ENCODE measurements at regions not wholly inside any gene's neighbourhood (a gene's known extent, or its start where the extent isn't known, plus 50 kb on each side); places are given as distances from the start of the nearest gene placed in this dataset.
A peak's percentile ranks its signal among the peaks of the same experiment; 100 is the strongest.
"Not testable (repeated sequence)": the region's sequence is repeated elsewhere in the genome, so short reads cannot be mapped to it uniquely, and the experiment has no call there.

DNA sequence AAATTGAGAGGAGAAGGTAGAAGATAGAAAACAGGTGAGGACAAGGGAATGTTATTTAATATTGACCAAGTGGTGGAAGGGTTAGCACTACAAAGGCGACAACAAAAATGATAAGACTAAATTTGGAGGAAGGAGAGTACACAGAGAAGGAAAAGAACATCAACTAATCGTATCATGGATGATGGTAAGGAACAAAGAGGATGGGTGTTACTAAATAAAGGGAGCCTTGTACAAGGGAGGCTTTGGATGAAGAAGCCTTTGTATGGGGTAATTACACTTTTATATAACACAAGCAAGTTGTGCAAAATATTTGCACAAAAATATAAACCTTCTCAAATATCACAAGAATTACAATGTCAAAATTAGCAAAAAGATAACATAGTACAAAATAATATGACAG lies 125.7 kb downstream of the ZNF608 start:
- no peak for DNase-seq (ENCODE audit: low spot score)

DNA sequence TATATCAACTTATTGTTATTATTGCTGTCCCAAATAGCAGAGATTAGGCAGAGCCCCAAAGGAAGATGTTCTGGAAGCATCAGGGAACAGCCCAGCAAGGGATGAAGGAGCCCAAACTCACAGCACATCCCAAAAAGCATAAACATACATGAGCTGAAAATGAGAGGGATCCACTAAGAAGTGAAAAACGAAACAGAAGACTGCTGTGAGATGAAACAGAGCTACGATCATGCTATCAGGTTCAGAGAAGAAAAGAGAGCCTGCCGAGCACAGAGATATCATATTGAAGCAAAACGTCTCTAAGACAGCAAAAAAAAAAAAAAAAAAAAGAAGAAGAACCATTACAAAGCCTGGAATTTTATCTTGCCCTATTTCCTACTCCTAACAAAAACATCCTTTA lies 127.3 kb downstream of the ZNF608 start:
- no peak for DNase-seq (ENCODE audit: low spot score)

DNA sequence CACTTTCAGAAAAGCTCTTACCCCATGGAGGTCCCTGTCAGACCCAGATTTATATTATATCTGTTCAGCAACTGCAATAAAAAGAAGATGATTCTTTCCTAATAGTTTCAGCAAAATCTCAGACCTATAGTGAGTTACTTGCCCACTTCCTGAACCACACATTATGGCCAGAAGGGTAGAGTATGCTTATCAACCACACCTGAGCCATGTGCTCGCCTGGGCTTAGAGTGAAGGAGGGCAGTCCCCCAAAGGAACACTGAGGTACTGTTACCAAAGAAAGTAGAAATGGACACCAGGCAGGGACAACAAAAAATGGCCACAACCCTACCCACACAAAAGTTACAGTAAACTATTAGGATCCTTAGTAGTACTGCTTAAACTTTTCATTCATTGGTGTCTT lies 128.7 kb downstream of the ZNF608 start:
- no peak for DNase-seq (ENCODE audit: low spot score)

DNA sequence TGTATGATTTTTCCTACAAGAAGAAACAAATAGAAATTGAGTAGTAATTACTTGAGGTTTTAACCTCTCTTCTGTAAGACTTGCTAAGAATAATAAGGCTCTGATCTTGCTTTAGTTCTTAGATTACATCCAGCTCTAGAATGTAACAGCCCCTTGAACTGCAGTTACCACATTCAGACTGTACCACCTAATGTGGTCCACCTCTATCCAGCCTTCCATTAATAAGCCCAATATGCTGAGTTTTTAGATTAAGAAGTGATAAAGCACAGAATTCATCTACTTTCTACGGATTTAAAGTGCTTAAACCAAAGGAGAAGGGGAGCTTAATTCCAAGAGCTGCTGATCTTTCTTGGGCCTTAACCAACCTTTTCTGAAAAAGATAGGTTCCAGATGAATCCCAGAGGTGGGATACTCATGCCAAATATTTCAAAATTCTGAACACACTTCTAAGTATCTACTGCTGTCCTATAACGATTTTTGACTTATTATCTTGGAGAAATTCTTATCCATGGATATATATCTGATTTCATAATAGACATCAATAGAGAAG lies 131.5 kb downstream of the ZNF608 start:
- no peak for DNase-seq (ENCODE audit: low spot score)

DNA sequence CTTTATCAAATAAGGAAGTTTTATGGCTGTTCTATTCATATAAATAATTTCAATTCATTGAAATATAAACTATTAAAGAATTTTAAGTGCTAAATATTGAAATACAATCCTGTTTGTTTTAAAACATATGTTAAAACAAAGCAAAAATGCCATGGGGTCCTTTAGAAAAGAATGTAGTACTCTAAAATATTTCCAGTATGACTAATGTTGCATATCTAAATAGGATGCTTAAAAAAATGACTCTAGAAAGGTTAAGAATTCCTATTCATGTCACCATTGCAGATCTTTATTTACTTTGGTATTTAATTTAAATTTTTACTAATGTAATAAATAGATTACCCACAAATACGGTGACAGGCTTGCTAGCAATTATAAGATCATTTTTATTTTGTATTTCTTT lies 132.3 kb downstream of the ZNF608 start:
- no peak for DNase-seq (ENCODE audit: low spot score)

DNA sequence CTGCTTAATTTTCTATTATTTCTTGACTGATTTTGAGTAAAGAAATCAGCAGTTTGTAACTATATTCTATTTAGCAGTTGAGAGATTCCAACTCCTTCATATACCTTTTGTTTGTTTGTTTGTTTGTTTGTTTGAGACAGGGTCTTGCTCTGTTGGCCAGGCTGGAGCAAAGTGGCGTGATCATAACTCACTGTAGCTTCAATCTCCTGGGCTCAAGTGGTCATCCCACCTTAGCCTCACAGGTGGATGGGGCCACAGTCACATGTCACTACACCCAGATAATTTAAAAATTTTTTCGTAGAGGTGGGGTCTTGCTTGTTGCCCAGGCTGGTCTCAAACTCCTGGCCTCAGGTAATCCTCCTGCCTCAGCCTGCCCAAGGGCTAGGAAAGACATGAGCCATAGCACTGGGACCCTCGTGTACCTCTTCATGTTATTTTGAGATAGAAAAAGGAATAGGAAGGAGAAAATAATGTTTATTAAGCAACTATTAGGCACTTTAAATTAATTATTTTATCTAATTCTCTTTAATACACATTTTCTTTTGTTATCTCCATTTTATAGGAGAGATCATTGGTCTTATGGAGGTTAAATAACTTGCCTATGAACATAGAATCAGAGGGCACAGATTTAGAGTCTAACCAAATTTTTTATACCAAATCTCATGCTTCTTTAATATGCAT lies 133.0 kb downstream of the ZNF608 start:
- no peak for DNase-seq (ENCODE audit: low spot score)

DNA sequence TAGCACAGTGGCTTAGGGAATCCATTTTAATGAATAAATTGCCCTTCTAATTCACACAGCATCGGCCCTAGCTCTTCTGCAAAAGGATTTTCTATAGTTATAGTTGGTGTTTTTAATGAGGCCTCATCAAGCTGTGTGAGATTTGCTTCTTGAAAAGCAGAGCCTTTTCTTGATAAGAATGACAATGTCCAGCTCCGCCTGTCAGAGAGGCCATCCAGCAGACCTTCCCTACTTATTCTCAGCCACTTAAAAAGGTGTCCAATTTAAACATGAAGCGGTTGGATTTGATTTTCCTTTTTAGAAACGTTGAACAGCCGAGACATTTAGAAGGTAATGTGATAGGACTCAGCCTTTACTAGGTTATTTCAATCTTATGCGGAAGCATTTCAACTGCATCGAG lies 134.4 kb downstream of the ZNF608 start:
- no peak for DNase-seq (ENCODE audit: low spot score)

DNA sequence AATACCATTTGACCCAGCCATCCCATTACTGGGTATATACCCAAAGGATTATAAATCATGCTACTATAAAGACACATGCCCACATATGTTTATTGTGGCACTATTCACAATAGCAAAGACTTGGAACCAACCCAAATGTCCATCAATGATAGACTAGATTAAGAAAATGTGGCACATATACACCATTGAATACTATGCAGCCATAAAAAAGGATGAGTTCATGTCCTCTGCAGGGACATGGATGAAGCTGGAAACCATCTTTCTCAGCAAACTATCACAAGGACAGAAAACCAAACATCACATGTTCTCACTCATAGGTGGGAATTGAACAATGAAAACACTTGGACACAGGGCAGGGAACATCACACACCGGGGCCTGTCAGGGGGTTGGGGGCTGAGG lies 135.2 kb downstream of the ZNF608 start:
- DNase-seq (ENCODE audit: low spot score) = not testable (repeated sequence)

DNA sequence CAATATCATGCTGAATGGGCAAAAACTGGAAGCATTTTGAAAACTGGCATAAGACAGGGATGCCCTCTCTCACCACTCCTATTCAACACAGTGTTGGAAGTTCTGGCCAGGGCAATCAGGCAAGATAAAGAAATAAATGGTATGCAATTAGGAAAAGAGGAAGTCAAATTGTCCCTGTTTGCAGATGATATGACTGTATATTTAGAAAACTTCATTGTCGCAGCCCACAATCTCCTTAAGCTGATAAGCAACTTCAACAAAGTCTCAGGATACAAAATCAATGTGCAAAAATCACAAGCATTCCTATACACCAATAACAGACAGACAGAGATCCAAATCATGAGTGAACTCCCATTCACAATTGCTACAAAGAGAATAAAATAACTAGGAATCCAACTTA lies 136.8 kb downstream of the ZNF608 start:
- DNase-seq (ENCODE audit: low spot score) = not testable (repeated sequence)

DNA sequence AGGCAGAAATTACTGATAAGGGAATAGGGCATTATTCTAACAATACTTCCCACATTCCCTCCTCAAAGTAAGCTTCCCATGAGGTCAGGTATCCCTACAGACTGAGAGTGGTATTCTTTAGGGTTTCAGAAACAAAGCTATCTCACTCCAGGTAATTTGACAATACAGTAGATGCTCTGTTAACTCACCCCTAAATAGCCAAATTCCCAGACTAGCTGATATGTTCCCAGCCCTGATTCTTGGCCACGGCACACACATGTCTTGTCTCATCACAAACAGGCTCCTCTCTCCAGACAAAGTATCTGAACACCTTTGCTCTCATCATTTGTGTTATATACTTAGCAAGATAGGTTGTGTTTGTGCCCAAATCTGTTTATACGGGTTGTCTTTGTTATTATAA lies 139.9 kb downstream of the ZNF608 start:
- no peak for DNase-seq (ENCODE audit: low spot score)

DNA sequence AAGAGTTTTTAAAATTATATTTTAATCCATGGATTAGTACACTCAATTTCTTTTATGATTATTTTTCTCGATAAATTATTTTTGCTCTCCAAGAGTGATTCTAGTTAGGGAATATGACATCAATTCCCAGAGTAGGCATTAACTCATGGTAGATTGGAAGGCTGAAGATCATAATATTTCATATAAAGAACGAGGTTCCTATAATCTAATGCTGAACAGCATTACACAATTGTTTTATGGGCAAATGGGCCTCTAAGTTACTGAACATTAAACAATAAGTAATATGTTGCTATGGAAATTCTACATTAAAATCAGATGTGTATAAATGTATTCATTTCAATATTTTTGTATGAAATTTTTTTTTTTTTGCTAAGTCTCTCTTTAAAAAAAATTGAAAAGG lies 140.3 kb downstream of the ZNF608 start:
- no peak for DNase-seq (ENCODE audit: low spot score)

DNA sequence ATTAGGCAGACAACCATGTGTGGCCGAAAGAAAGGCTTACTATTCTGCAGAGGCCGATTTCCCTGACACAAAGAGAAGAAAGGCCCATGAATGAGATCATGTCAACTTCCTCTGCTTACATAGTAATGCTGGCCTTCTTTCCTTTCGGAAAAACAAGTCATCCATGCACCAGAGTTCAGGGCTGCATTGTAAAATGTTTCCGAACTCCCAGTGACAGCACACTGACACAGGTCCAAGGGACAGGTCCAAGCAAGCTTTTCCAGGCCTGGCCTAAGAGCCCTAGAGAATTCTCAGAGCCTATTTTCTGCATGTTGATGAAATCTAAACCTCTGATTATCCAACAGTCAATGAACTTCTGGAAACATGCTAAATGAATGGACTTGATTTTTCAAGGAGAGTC lies 140.9 kb downstream of the ZNF608 start:
- peak; percentile 23 for DNase-seq (ENCODE audit: low spot score)

DNA sequence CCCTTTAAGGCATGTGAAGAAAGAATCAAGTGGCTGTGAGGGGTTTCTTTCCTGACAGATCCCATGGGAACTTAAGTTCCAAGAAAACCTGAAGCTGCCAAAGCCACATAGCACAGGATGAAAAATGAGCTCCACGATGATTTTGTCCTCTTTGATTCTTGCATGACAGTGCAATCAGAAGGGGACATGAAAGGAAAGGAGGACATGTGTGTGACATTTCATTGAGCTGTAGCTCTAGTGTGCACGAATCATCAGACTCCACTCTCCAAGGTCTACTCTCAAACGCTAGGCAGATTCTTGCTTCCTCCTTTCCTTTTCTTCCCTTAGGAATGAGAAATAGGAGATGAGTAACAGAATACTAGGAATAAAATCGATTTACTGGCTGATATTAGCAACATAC lies 142.0 kb downstream of the ZNF608 start:
- DNase-seq (ENCODE audit: low spot score) = no peak

DNA sequence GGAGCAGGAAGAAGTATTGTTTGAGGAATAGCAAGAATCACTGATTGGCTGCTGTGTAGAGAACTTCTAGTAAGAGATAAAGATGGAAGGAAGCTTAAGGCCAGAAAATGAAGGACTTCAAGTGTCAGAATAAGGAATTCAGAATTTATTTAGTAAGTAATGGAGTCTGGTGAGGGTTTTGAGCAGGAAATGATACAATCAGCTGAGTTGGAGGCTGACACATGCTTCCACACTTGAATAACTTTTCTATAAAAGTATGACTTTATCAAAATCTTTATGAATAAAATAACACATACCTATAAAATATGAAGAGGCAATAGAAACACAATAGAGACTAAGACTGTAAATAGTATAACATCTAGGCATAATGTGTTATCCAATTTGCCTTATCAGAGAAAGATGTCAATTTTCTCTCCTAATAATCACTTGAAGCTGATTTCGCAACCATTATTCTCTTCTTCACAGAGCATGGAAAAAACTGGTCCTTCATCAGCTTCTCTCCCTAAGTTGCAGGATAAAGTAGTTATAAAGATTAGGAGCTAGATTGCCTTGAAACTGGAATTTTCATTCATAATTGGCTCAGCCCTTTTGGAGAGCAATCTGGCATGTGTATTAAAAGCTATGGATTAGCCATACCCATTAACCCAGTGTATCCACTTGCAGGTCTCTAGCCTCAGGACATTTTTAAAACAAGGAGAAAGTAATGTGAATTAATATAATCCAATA lies 143.4 kb downstream of the ZNF608 start:
- DNase-seq (ENCODE audit: low spot score) = no peak

DNA sequence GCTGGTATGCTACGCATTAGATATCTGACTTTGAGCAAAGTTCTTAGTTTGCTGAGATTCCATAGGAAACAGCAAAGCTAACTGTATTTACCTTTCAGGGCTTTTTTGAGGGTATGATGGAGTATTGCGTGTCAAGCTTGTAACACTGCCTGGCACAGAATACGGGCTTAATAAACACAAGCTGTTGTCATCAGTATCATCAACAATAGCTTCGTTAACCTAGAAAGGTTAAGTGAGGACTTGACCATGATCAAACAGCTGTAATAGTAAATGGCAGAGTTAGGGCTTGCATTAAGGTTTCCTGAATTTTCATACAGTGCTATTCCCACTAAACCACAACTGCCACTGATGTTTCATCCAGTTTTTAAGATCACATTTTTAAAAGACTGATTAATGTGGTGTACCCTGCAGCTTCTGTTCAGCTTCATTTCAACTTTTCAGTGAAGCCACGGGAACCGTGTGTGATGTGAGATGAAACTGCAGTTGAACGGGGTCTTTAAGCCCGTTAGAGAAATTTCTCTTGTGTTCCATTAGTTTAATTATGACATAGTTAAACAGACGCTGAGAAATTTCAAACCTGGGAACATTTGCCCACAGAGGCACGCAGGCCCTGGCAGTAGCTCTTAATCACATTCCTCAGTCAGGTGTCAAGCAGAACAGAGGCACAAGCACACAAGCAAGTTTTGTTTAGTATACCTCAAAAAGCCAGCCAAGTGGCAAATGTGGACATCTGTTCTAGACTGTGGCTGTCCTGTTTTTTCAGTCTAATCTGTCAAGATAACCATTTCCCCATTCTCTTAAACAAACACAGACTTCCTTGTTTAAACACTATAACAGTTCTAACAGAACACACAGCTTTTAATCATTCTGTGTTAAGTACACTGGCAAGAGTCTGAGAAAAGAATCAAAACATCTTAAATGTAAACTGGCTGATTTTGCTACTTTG lies 147.1 kb downstream of the ZNF608 start:
- DNase-seq (ENCODE audit: low spot score) = no peak

DNA sequence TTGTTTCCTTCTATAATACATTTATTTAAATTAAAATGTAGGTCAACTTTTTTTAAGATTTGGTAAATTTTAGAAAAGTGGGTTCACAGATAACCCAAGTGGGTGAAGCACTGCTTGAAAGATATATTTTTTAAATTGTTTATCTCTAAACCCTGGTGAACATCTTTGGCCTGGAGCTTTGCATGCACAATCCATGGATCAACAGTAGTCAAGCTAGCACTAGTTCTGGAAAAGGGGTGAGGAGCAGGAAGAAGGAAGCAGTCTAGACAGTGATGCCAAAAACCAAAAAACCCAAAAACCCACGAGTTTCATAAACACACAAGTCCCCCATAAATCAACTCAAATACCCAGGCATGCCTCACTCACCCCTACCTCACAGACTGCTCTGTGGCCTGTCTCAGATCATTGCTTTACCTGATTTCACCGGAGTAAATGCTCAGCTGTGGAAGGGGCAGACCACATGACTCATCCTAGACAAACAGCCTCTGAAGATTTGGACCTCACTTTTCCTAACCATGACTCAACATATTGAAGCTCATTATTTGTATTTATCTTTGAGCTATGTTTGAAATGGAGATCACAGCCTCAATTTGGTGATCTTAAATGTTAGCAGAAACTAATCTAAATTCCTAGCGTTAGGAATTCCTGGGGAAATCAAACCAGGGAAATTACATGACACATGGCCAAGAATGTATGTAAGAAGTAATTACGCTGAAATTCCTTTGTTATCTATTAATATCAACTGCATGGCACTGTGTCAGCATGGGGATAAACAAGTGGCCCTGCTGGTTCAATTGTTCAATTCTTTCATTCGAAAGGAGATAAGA lies 149.6 kb downstream of the ZNF608 start:
- DNase-seq (ENCODE audit: low spot score) = peak; percentile 62

DNA sequence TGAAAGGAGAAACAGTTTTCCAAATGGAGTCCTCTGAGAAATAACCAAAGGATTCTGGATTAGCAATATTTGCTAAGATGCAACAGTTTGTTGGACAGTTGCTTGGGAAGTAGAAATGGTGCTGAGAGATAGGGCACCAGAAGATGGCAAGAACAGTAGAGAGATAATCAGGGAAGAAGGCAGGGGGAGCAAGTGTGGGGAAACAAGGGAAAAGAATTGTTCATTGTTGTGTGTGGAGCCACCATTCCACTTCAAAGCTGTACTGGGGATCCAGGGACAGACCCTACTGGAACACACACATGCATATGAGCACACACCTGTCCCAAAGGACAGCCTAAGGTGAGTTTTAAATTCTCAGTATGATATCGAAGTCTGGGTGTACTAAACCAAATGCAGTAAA lies 152.5 kb downstream of the ZNF608 start:
- no peak for DNase-seq (ENCODE audit: low spot score)

DNA sequence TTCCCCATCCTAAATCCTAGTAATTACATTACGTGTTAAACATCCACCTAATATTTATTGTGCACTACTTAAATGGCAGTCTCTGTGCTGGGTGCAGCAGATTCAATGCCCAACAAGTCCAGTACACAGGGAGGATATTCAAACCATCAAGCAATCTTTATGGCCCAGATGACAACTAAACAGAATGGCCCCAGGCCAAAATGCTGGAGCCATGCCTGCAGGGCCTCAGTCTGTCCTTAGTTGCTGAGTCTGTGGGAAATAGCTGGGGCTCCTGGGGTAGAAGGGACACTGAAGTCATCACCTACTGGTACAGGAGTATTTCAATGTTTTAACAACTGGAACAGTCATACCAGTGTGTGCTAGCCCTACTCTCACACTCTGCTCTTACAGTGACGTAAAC lies 153.5 kb downstream of the ZNF608 start:
- no peak for DNase-seq (ENCODE audit: low spot score)

DNA sequence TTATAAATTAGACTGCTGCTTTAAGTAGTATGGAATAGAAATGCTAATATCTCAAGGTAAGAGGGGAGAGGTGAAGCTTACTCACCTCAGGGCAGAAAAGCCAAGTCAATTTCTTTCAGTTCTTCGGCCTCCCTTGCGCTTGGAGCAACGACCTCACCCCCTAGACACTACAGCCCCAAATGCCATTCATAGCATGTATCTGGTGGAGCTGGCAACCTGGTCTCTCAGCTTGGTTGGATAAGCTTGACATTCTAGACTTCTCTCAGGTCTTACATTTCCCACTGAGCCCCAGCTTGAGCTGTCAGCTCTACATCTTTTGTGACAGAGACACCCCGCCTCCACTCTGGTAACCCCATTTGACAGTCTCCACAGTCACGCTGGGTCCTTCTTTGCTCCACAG lies 154.9 kb downstream of the ZNF608 start:
- no peak for DNase-seq (ENCODE audit: low spot score)

DNA sequence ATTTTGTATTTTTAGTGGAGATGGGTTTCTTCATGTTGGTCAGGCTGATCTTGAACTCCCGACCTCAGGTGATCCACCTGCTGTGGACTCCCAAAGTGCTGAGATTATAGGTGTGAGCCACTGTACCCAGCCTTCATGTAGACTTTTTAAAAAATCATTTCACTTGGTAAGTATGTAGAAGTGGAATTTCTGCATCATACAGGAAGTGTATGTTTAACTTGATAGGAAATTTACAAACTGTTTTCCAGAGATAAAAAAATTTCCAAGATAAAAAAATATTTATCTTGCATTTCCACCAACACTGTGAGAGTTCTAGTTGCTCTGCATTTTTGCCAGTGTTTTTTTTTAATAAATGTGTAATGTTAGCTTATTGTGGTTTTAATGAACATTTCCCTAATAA lies 155.8 kb downstream of the ZNF608 start:
- DNase-seq (ENCODE audit: low spot score) = no peak

DNA sequence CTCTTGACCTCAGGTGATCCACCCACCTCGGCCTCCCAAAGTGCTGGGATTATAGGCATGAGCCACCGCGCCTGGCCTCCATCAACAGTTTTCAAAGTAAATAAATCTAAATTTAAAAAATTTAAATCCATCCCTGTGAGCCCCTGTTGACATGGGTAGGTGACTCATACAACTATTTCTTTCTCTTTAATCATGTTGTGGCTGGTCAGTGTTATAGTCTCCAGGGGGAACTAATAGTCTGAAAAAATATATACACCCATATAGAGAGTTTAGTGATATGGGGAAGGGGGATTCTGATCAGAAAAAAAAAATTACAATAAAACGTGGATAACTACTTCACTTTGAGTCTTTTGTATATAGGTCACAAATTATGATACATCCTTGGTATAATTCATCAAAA lies 159.2 kb downstream of the ZNF608 start:
- DNase-seq (ENCODE audit: low spot score) = no peak
